ENCODE measurements at regions not wholly inside any gene's neighbourhood (a gene's known extent, or its start where the extent isn't known, plus 50 kb on each side); places are given as distances from the start of the nearest gene placed in this dataset.

GRCh38 chr14:83162361-83162929 lies 1628.8 kb upstream of the SEL1L start:
- no peaks in the 10 kb centered on the region for H3K36me3 Mint-ChIP-seq
- no peak overlapping the region for H3K4me3 Mint-ChIP-seq
- DNase-seq (ENCODE audit: low spot score) (no peak), ATAC-seq (no peak)
- ChIA-PET CTCF (no interaction called here), POLR2A (no interaction called here)
- H3K9me3 Mint-ChIP-seq, result no peaks in the 10 kb centered on the region
- H3K27ac Mint-ChIP-seq, result no peak overlapping the region
- no peak for TF ChIP-seq RORB (CRISPR knock-in tag; IDR thresholded peaks at IDR 0.05)
- no peak for TF ChIP-seq GTF2I (CRISPR knock-in tag; conservative IDR thresholded peaks at IDR 0.05)
- TF ChIP-seq ZNF532 (CRISPR knock-in tag; IDR thresholded peaks at IDR 0.05; ENCODE audit: borderline replicate concordance), result no peak
- no peak for TF ChIP-seq ZSCAN18 (CRISPR knock-in tag; IDR thresholded peaks at IDR 0.05)
- no peak for TF ChIP-seq ETV6 (CRISPR knock-in tag; IDR thresholded peaks at IDR 0.05)
- TF ChIP-seq MXD4 (CRISPR knock-in tag; IDR thresholded peaks at IDR 0.05; ENCODE audit: borderline replicate concordance), result no peak
- TF ChIP-seq, protein P1, sequence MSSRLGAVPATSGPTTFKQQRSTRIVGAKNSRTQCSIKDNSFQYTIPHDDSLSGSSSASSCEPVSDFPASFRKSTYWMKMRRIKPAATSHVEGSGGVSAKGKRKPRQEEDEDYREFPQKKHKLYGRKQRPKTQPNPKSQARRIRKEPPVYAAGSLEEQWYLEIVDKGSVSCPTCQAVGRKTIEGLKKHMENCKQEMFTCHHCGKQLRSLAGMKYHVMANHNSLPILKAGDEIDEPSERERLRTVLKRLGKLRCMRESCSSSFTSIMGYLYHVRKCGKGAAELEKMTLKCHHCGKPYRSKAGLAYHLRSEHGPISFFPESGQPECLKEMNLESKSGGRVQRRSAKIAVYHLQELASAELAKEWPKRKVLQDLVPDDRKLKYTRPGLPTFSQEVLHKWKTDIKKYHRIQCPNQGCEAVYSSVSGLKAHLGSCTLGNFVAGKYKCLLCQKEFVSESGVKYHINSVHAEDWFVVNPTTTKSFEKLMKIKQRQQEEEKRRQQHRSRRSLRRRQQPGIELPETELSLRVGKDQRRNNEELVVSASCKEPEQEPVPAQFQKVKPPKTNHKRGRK (CRISPR knock-in tag; IDR thresholded peaks at IDR 0.05; ENCODE audit: borderline replicate concordance), result no peak
- no peak for TF ChIP-seq OVOL2 (CRISPR knock-in tag; IDR thresholded peaks at IDR 0.05; ENCODE audit: borderline replicate concordance)
- TF ChIP-seq E2F4 (CRISPR knock-in tag; IDR thresholded peaks at IDR 0.05; ENCODE audit: borderline replicate concordance, low read depth), result no peak
- no peak for TF ChIP-seq ZNF396 (CRISPR knock-in tag; IDR thresholded peaks at IDR 0.05; ENCODE audit: borderline replicate concordance)
- no peak for TF ChIP-seq ZBTB21 (CRISPR knock-in tag; IDR thresholded peaks at IDR 0.05; ENCODE audit: borderline replicate concordance)
- no peak for TF ChIP-seq IRF2 (CRISPR knock-in tag; IDR thresholded peaks at IDR 0.05; ENCODE audit: borderline replicate concordance, low read depth)
- H3K27me3 Mint-ChIP-seq (ENCODE audit: low read depth), result no peaks in the 10 kb centered on the region
- H3K4me1 Mint-ChIP-seq, result peaks cover 8% of the 10 kb centered on the region

GRCh38 chr14:83163016-83163415 lies 1629.4 kb upstream of the SEL1L start:
- DNase-seq (ENCODE audit: low spot score) (no peak), ATAC-seq (no peak)
- H3K9me3 Mint-ChIP-seq, result no peaks in the 10 kb centered on the region
- POLR2A ChIA-PET, result no interaction called here
- H3K36me3 Mint-ChIP-seq, result no peaks in the 10 kb centered on the region
- no peak overlapping the region for H3K27ac Mint-ChIP-seq
- H3K4me3 Mint-ChIP-seq, result no peak overlapping the region
- CTCF ChIA-PET, result no interaction called here
- TF ChIP-seq, protein P2, sequence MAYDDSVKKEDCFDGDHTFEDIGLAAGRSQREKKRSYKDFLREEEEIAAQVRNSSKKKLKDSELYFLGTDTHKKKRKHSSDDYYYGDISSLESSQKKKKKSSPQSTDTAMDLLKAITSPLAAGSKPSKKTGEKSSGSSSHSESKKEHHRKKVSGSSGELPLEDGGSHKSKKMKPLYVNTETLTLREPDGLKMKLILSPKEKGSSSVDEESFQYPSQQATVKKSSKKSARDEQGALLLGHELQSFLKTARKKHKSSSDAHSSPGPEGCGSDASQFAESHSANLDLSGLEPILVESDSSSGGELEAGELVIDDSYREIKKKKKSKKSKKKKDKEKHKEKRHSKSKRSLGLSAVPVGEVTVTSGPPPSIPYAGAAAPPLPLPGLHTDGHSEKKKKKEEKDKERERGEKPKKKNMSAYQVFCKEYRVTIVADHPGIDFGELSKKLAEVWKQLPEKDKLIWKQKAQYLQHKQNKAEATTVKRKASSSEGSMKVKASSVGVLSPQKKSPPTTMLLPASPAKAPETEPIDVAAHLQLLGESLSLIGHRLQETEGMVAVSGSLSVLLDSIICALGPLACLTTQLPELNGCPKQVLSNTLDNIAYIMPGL (CRISPR knock-in tag; IDR thresholded peaks at IDR 0.05), result no peak
- TF ChIP-seq, protein P3, sequence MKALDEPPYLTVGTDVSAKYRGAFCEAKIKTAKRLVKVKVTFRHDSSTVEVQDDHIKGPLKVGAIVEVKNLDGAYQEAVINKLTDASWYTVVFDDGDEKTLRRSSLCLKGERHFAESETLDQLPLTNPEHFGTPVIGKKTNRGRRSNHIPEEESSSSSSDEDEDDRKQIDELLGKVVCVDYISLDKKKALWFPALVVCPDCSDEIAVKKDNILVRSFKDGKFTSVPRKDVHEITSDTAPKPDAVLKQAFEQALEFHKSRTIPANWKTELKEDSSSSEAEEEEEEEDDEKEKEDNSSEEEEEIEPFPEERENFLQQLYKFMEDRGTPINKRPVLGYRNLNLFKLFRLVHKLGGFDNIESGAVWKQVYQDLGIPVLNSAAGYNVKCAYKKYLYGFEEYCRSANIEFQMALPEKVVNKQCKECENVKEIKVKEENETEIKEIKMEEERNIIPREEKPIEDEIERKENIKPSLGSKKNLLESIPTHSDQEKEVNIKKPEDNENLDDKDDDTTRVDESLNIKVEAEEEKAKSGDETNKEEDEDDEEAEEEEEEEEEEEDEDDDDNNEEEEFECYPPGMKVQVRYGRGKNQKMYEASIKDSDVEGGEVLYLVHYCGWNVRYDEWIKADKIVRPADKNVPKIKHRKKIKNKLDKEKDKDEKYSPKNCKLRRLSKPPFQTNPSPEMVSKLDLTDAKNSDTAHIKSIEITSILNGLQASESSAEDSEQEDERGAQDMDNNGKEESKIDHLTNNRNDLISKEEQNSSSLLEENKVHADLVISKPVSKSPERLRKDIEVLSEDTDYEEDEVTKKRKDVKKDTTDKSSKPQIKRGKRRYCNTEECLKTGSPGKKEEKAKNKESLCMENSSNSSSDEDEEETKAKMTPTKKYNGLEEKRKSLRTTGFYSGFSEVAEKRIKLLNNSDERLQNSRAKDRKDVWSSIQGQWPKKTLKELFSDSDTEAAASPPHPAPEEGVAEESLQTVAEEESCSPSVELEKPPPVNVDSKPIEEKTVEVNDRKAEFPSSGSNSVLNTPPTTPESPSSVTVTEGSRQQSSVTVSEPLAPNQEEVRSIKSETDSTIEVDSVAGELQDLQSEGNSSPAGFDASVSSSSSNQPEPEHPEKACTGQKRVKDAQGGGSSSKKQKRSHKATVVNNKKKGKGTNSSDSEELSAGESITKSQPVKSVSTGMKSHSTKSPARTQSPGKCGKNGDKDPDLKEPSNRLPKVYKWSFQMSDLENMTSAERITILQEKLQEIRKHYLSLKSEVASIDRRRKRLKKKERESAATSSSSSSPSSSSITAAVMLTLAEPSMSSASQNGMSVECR (CRISPR knock-in tag; IDR thresholded peaks at IDR 0.05; ENCODE audit: borderline replicate concordance), result no peak
- TF ChIP-seq ZNF317 (CRISPR knock-in tag; IDR thresholded peaks at IDR 0.05; ENCODE audit: borderline replicate concordance, low read depth) (no peak), FOXJ3 (CRISPR knock-in tag; IDR thresholded peaks at IDR 0.05; ENCODE audit: borderline replicate concordance) (no peak), TCF7 (CRISPR knock-in tag; IDR thresholded peaks at IDR 0.05; ENCODE audit: low read depth) (no peak), MXD4 (CRISPR knock-in tag; IDR thresholded peaks at IDR 0.05; ENCODE audit: borderline replicate concordance) (no peak), EMX1 (CRISPR knock-in tag; IDR thresholded peaks at IDR 0.05) (no peak)
- TF ChIP-seq, protein P4, sequence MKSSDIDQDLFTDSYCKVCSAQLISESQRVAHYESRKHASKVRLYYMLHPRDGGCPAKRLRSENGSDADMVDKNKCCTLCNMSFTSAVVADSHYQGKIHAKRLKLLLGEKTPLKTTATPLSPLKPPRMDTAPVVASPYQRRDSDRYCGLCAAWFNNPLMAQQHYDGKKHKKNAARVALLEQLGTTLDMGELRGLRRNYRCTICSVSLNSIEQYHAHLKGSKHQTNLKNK (CRISPR knock-in tag; IDR thresholded peaks at IDR 0.05), result no peak
- H3K27me3 Mint-ChIP-seq (ENCODE audit: low read depth), result no peaks in the 10 kb centered on the region
- H3K4me1 Mint-ChIP-seq, result peaks cover 8% of the 10 kb centered on the region

All from WTC11 (cell line).